ENCODE measurements at regions not wholly inside any gene's neighbourhood (a gene's known extent, or its start where the extent isn't known, plus 50 kb on each side); places are given as distances from the start of the nearest gene placed in this dataset.

DNA sequence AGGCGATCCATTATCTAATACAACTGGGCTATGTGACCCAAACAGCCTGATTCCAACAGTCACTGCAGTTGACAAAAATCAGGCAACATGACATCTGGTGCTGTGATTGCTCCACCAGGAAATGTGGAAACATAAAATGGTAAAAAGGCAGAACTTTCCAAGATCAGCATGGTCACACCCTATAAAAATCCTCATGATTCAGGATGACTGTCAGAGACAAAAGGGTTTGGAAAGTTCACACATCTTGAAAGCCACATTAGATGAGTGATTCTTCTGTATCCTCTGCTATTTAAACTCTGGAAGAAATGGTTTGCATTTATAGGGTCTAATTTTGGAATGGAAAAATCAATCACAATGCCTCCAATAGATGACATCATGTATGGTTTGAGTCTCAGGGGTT is 662.6 kb upstream of the IGFBP3 start:
- TF ChIP-seq POLR2AphosphoS5 (IDR thresholded peaks at IDR 0.05; ENCODE audit: borderline replicate concordance, low read depth, low read length) (no peak), EZH2 (IDR thresholded peaks at IDR 0.05) (no peak)

Data from SK-N-MC (cell line).